ENCODE measurements at regions not wholly inside any gene's neighbourhood (a gene's known extent, or its start where the extent isn't known, plus 50 kb on each side); places are given as distances from the start of the nearest gene placed in this dataset.

DNA sequence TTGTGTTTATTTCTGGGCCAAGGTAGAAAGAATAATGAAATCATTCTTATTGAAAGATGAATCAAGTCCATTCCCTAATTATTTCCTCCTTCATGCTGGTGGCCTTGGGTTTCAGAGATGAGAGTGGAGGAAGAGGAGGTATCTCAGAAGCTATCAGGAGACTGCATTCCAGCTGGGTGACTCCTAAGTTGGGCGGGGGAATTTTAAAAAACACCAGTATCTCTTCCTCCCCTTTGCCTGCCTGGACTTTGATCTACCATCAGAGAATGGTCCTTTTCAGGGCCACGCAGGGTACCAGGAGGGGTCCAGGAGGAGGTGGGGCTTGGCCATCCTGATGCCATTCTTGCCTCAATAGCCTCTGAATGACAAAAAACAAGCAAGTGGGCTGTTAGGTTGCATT, 104.4 kb downstream of the ASMT start:
- TF ChIP-seq ZNF174 (tag by site-specific recombination; IDR thresholded peaks at IDR 0.05) = no peak
- TF ChIP-seq, protein P1, sequence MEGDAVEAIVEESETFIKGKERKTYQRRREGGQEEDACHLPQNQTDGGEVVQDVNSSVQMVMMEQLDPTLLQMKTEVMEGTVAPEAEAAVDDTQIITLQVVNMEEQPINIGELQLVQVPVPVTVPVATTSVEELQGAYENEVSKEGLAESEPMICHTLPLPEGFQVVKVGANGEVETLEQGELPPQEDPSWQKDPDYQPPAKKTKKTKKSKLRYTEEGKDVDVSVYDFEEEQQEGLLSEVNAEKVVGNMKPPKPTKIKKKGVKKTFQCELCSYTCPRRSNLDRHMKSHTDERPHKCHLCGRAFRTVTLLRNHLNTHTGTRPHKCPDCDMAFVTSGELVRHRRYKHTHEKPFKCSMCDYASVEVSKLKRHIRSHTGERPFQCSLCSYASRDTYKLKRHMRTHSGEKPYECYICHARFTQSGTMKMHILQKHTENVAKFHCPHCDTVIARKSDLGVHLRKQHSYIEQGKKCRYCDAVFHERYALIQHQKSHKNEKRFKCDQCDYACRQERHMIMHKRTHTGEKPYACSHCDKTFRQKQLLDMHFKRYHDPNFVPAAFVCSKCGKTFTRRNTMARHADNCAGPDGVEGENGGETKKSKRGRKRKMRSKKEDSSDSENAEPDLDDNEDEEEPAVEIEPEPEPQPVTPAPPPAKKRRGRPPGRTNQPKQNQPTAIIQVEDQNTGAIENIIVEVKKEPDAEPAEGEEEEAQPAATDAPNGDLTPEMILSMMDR (tag by site-specific recombination; IDR thresholded peaks at IDR 0.05) = no peak
- no peak for TF ChIP-seq ZEB2 (tag by site-specific recombination; IDR thresholded peaks at IDR 0.05)
- no peak for TF ChIP-seq BCL11A (tag by site-specific recombination; IDR thresholded peaks at IDR 0.05; ENCODE audit: low read depth)
- TF ChIP-seq, protein P2, sequence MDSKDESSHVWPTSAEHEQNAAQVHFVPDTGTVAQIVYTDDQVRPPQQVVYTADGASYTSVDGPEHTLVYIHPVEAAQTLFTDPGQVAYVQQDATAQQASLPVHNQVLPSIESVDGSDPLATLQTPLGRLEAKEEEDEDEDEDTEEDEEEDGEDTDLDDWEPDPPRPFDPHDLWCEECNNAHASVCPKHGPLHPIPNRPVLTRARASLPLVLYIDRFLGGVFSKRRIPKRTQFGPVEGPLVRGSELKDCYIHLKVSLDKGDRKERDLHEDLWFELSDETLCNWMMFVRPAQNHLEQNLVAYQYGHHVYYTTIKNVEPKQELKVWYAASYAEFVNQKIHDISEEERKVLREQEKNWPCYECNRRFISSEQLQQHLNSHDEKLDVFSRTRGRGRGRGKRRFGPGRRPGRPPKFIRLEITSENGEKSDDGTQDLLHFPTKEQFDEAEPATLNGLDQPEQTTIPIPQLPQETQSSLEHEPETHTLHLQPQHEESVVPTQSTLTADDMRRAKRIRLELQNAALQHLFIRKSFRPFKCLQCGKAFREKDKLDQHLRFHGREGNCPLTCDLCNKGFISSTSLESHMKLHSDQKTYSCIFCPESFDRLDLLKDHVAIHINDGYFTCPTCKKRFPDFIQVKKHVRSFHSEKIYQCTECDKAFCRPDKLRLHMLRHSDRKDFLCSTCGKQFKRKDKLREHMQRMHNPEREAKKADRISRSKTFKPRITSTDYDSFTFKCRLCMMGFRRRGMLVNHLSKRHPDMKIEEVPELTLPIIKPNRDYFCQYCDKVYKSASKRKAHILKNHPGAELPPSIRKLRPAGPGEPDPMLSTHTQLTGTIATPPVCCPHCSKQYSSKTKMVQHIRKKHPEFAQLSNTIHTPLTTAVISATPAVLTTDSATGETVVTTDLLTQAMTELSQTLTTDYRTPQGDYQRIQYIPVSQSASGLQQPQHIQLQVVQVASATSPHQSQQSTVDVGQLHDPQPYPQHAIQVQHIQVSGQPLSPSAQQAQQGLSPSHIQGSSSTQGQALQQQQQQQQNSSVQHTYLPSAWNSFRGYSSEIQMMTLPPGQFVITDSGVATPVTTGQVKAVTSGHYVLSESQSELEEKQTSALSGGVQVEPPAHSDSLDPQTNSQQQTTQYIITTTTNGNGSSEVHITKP (tag by site-specific recombination; IDR thresholded peaks at IDR 0.05) = no peak
